ENCODE measurements at regions not wholly inside any gene's neighbourhood (a gene's known extent, or its start where the extent isn't known, plus 50 kb on each side); places are given as distances from the start of the nearest gene placed in this dataset.

DNA sequence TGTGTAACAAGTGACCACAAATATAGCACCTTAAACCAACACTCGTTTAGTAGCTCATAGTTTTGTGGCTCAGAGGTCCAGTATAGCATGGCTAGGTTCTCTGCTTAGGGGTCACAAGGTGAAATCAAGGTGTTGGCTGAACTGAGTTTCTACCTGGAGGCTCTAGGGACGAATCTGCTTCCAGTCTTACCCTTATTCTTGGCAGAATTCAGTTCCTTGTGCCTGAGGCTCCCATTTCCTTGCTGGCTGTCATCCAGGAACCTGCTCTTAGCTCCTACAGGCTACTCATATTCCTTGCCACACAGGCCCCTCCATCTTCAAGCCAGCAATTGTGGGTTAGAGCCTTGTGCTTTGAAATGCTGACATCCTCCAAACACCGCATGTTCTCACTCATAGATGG, 212.3 kb upstream of the CDH13 start:
- TF ChIP-seq, protein P1, sequence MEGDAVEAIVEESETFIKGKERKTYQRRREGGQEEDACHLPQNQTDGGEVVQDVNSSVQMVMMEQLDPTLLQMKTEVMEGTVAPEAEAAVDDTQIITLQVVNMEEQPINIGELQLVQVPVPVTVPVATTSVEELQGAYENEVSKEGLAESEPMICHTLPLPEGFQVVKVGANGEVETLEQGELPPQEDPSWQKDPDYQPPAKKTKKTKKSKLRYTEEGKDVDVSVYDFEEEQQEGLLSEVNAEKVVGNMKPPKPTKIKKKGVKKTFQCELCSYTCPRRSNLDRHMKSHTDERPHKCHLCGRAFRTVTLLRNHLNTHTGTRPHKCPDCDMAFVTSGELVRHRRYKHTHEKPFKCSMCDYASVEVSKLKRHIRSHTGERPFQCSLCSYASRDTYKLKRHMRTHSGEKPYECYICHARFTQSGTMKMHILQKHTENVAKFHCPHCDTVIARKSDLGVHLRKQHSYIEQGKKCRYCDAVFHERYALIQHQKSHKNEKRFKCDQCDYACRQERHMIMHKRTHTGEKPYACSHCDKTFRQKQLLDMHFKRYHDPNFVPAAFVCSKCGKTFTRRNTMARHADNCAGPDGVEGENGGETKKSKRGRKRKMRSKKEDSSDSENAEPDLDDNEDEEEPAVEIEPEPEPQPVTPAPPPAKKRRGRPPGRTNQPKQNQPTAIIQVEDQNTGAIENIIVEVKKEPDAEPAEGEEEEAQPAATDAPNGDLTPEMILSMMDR (IDR thresholded peaks at IDR 0.05 in 4 of 5, conservative IDR thresholded peaks at IDR 0.05 in 1 of 5), result no peak
- TF ChIP-seq POLR2A (IDR thresholded peaks at IDR 0.05), result no peak
